Gastrocnemius medialis (tissue), 4 donors: ENCODE measurements at regions not wholly inside any gene's neighbourhood (a gene's known extent, or its start where the extent isn't known, plus 50 kb on each side); places are given as distances from the start of the nearest gene placed in this dataset.

Experiments used
- ATAC-seq, 2 donors: fragments of 150-250 bp; one replicate each; pipeline ENCODE4 v1.9.1; 2016
- DNase-seq, 2 donors: peaks; one replicate each; pipeline ENCODE4 v3.0.0-alpha.2; 2019
- H3K27ac ChIP-seq, 4 donors: fragments of 200-600 bp; sonication (generic); 1 replicate in 1 of 4; 2 replicates in 3 of 4; pipeline ENCODE4 v1.5.1; 2016 to 2018; ENCODE audit warnings: mild to moderate bottlenecking in 2 of 4, moderate library complexity in 1 of 4
- H3K27me3 ChIP-seq, 3 donors: fragments of 200-600 bp; sonication (generic) in 2 of 3; 1 replicate in 1 of 3; 2 replicates in 2 of 3; pipeline versions ENCODE4 v1.5.1 to v1.6.0; 2016 to 2019; ENCODE audit warnings: mild to moderate bottlenecking in 1 of 3, moderate library complexity in 1 of 3
- H3K36me3 ChIP-seq, 2 donors: fragments of 200-600 bp; sonication (generic) in 1 of 2; one replicate each; pipeline ENCODE4 v1.5.1; 2017 to 2018
- H3K4me1 ChIP-seq, 2 donors: fragments of 200-600 bp; sonication (generic) in 1 of 2; one replicate each; pipeline ENCODE4 v1.5.1; 2016 to 2017; ENCODE audit warnings: mild to moderate bottlenecking in 2 of 2
- H3K4me3 ChIP-seq, 4 donors: fragments of 200-600 bp; sonication (generic) in 3 of 4; 1 replicate in 1 of 4; 2 replicates in 3 of 4; pipeline ENCODE4 v1.5.1; 2016 to 2019; ENCODE audit warnings: mild to moderate bottlenecking in 2 of 4
- H3K9me3 ChIP-seq, 3 donors: fragments of 200-600 bp; sonication (generic) in 2 of 3; 1 replicate in 1 of 3; 2 replicates in 2 of 3; pipeline ENCODE4 v1.5.1; 2016 to 2019
- POLR2A ChIP-seq, 2 donors: fragments of 450-650 bp; IDR thresholded peaks; one replicate each; pipeline ENCODE4 v1.6.1; 2017; ENCODE audit warnings: antibody characterized with exemption in 2 of 2, mild to moderate bottlenecking in 2 of 2, moderate library complexity in 2 of 2
- in situ Hi-C, 4 donors: fragments of 200-750 bp; cut with MboI; loops; one replicate each; pipeline versions ENCODE4 v1.15.0 to v1.8.0; 2017; ENCODE audit warnings: low sequenced_read_pairs in 4 of 4
- intact Hi-C: fragments of 100-400 bp; cut with DNase I; formaldehyde crosslinking; loops from one replicate; pipeline ENCODE4 v1.15.1; 2023; ENCODE audit warnings: low total_unique reads
- TF ChIP-seq, protein P1 (sequence below), 5 experiments: fragments of 450-650 bp in 3 of 5; fragments of 200-600 bp in 2 of 5; sonication (generic) in 2 of 5; IDR thresholded peaks in 4 of 5; conservative IDR thresholded peaks in 1 of 5; 1 replicate in 4 of 5; 2 replicates in 1 of 5; pipeline ENCODE4 v1.5.1; 2016 to 2019; ENCODE audit warnings: antibody characterized with exemption in 5 of 5, mild to moderate bottlenecking in 3 of 5, moderate library complexity in 3 of 5

GRCh38 chr1:98355656-98356383 is 305.7 kb upstream of the SNX7 start:
- in situ Hi-C loops: no loop called here
- no peak for ATAC-seq

GRCh38 chr1:98352378-98352777 is 309.1 kb upstream of the SNX7 start:
- H3K27ac ChIP-seq: no peak overlapping the region
- no peaks in the 10 kb centered on the region for H3K4me1 ChIP-seq
- DNase-seq (no peak), ATAC-seq (no peak)
- H3K9me3 ChIP-seq: no peaks in the 10 kb centered on the region
- no peak overlapping the region for H3K4me3 ChIP-seq
- intact Hi-C loops (no loop called here), in situ Hi-C loops (no loop called here)
- no peak for TF ChIP-seq POLR2A (IDR thresholded peaks at IDR 0.05)
- TF ChIP-seq, protein P1, sequence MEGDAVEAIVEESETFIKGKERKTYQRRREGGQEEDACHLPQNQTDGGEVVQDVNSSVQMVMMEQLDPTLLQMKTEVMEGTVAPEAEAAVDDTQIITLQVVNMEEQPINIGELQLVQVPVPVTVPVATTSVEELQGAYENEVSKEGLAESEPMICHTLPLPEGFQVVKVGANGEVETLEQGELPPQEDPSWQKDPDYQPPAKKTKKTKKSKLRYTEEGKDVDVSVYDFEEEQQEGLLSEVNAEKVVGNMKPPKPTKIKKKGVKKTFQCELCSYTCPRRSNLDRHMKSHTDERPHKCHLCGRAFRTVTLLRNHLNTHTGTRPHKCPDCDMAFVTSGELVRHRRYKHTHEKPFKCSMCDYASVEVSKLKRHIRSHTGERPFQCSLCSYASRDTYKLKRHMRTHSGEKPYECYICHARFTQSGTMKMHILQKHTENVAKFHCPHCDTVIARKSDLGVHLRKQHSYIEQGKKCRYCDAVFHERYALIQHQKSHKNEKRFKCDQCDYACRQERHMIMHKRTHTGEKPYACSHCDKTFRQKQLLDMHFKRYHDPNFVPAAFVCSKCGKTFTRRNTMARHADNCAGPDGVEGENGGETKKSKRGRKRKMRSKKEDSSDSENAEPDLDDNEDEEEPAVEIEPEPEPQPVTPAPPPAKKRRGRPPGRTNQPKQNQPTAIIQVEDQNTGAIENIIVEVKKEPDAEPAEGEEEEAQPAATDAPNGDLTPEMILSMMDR (IDR thresholded peaks at IDR 0.05 in 4 of 5, conservative IDR thresholded peaks at IDR 0.05 in 1 of 5): no peak
- no peaks in the 10 kb centered on the region for H3K27me3 ChIP-seq
- no peaks in the 10 kb centered on the region for H3K36me3 ChIP-seq

More at GRCh38 chr1:98355656-98356383, 305.7 kb upstream of the SNX7 start:
- TF ChIP-seq, protein P1 (IDR thresholded peaks at IDR 0.05 in 4 of 5, conservative IDR thresholded peaks at IDR 0.05 in 1 of 5): no peak
- no peak for TF ChIP-seq POLR2A (IDR thresholded peaks at IDR 0.05)
- no peak for DNase-seq
- intact Hi-C loops: no loop called here
- H3K27me3 ChIP-seq: no peaks in the 10 kb centered on the region
- no peaks in the 10 kb centered on the region for H3K36me3 ChIP-seq
- H3K27ac ChIP-seq: no peak overlapping the region
- H3K9me3 ChIP-seq: no peaks in the 10 kb centered on the region
- H3K4me3 ChIP-seq: no peak overlapping the region
- no peaks in the 10 kb centered on the region for H3K4me1 ChIP-seq

DNA sequence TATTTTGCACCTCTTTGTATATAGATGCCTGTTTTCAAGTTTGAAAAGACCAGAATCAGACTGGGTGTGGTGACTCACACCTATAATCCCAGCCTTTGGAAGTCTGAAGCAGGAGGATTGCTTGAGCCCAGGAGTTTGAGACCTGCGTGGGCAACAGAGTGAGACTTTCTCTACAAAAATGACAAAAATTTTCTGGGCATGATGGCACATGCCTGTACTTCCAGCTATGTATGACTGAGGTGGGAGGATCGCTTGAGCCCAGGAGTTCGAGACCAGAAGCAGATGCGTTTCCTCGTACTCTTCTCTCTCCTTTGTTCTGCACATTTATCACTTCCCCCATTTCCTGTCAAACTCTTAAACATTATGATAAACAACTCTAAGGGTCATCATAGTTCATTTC is 310.0 kb upstream of the SNX7 start:
- DNase-seq (no peak), ATAC-seq (no peak)
- no peak overlapping the region for H3K4me3 ChIP-seq
- TF ChIP-seq, protein P1 (IDR thresholded peaks at IDR 0.05 in 4 of 5, conservative IDR thresholded peaks at IDR 0.05 in 1 of 5): no peak
- no peak for TF ChIP-seq POLR2A (IDR thresholded peaks at IDR 0.05)
- H3K4me1 ChIP-seq: no peaks in the 10 kb centered on the region
- no peaks in the 10 kb centered on the region for H3K36me3 ChIP-seq
- no peak overlapping the region for H3K27ac ChIP-seq
- no peaks in the 10 kb centered on the region for H3K27me3 ChIP-seq
- H3K9me3 ChIP-seq: no peaks in the 10 kb centered on the region
- intact Hi-C loops (no loop called here), in situ Hi-C loops (no loop called here)

DNA sequence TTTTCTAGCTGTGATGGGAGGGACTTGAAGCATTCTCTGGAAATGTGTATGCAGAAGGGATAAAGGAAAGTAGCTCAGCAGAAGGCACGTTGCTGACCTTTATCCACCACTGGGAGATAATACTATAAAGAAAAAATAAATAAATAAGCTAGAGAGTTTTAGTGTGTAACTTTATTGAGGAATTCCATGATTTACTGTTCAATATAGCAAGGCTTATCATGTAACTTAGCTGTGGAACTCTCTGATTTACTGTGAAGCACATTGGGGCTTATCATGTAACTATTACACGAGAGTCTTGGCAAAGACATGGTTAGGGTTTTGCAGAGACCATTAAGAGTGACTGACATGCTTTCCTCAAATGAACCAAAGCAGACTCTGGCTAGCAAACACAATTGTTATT is 316.1 kb upstream of the SNX7 start:
- intact Hi-C loops: no loop called here
- H3K4me1 ChIP-seq: no peaks in the 10 kb centered on the region
- DNase-seq (no peak), ATAC-seq (no peak)
- no peaks in the 10 kb centered on the region for H3K9me3 ChIP-seq
- TF ChIP-seq, protein P1 (IDR thresholded peaks at IDR 0.05 in 4 of 5, conservative IDR thresholded peaks at IDR 0.05 in 1 of 5): no peak
- no peak for TF ChIP-seq POLR2A (IDR thresholded peaks at IDR 0.05)
- in situ Hi-C loops: no loop called here
- no peak overlapping the region for H3K4me3 ChIP-seq
- H3K36me3 ChIP-seq: no peaks in the 10 kb centered on the region
- H3K27ac ChIP-seq: no peak overlapping the region
- H3K27me3 ChIP-seq: no peaks in the 10 kb centered on the region

DNA sequence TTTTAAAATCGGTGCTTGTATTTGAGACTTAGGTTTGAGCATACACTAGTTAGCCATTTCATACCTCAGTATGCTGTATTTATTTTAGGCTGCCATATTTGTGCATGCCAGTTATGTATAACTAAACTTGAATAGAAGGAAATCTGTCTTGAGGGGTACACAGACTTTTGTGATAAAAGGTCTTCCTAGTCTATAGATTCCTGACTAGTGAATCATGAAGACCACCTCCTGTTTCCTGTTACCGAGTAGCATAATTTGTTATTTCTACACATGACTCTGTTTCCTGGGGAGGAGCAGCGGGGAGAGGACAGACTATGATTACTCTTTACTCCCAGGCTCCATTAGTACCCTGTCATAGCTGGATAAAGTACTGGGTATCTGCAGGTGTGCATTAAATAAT is 316.8 kb upstream of the SNX7 start:
- H3K27me3 ChIP-seq: no peaks in the 10 kb centered on the region
- in situ Hi-C loops (no loop called here), intact Hi-C loops (no loop called here)
- ATAC-seq (no peak), DNase-seq (no peak)
- H3K27ac ChIP-seq: no peak overlapping the region
- H3K4me1 ChIP-seq: no peaks in the 10 kb centered on the region
- TF ChIP-seq, protein P1 (IDR thresholded peaks at IDR 0.05 in 4 of 5, conservative IDR thresholded peaks at IDR 0.05 in 1 of 5): no peak
- no peak for TF ChIP-seq POLR2A (IDR thresholded peaks at IDR 0.05)
- no peaks in the 10 kb centered on the region for H3K36me3 ChIP-seq
- no peak overlapping the region for H3K4me3 ChIP-seq
- no peaks in the 10 kb centered on the region for H3K9me3 ChIP-seq
